Tibial nerve (tissue), 4 donors: ENCODE measurements at regions not wholly inside any gene's neighbourhood (a gene's known extent, or its start where the extent isn't known, plus 50 kb on each side); places are given as distances from the start of the nearest gene placed in this dataset.

Experiments used
- DNase-seq, 2 donors: peaks; one replicate each; pipeline ENCODE4 v3.0.0-alpha.2; 2019; ENCODE audit warnings: low spot score in 2 of 2
- H3K27ac ChIP-seq, 4 donors: fragments of 200-600 bp; sonication (generic) in 3 of 4; one replicate each; pipeline ENCODE4 v1.5.1; 2017 to 2019; ENCODE audit warnings: mild to moderate bottlenecking in 1 of 4
- H3K27me3 ChIP-seq, 2 donors: fragments of 200-600 bp; sonication (generic) in 1 of 2; one replicate each; pipeline versions ENCODE4 v1.5.1 to v1.6.0; 2017 to 2019
- H3K36me3 ChIP-seq, 3 donors: fragments of 200-600 bp; sonication (generic); one replicate each; pipeline ENCODE4 v1.5.1; 2018 to 2019
- H3K4me1 ChIP-seq, 4 donors: fragments of 200-600 bp; sonication (generic) in 3 of 4; one replicate each; pipeline ENCODE4 v1.5.1; 2017 to 2019
- H3K4me3 ChIP-seq, 4 donors: fragments of 200-600 bp; sonication (generic) in 3 of 4; one replicate each; pipeline ENCODE4 v1.5.1; 2017 to 2019; ENCODE audit warnings: mild to moderate bottlenecking in 1 of 4, moderate library complexity in 1 of 4
- H3K9me3 ChIP-seq, 4 donors: fragments of 200-600 bp; sonication (generic) in 3 of 4; one replicate each; pipeline ENCODE4 v1.5.1; 2017 to 2019
- EP300 ChIP-seq, 2 donors: sonication (generic); formaldehyde crosslinking; IDR thresholded peaks; one replicate each; pipeline ENCODE4 v1.6.1; 2017; ENCODE audit warnings: antibody characterized with exemption in 2 of 2, mild to moderate bottlenecking in 1 of 2
- POLR2A ChIP-seq, 2 donors: fragments of 450-650 bp; IDR thresholded peaks; one replicate each; pipeline ENCODE4 v1.6.1; 2017; ENCODE audit warnings: antibody characterized with exemption in 2 of 2, mild to moderate bottlenecking in 2 of 2, moderate library complexity in 2 of 2
- WGBS, 2 donors: methylation state at CpG; one replicate each; pipeline ENCODE4 v1.1.5; 2018; 5-methylcytosine and 5-hydroxymethylcytosine counted together
- TF ChIP-seq, protein P1 (sequence below), 5 experiments: fragments of 200-600 bp in 3 of 5; fragments of 450-650 bp in 2 of 5; sonication (generic) in 3 of 5; IDR thresholded peaks; one replicate each; pipeline ENCODE4 v1.5.1; 2016 to 2019; ENCODE audit warnings: antibody characterized with exemption in 5 of 5, mild to moderate bottlenecking in 3 of 5, moderate library complexity in 2 of 5

DNA sequence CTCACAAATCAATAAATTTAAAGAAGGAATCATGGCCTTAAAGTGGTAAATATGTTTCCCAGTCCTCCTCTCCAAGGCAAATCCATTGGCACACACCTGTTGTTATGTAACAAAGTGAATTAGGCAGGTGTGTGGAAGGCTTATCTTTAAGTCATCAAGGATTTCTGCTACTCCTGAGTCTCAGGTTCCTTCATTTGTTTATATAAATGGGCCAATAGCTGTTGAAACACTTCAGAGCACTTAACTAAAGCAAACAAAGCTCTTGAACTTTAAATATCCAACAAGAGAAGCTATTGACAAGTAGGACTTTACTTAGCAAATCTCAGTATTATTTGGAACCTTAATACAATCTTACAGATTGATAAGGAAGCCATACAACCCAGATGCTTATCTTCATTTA is 99.3 kb upstream of the ESRRG start:
- Histone ChIP-seq H3K27me3 (no peaks in the 10 kb centered on the region), H3K4me3 (no peak overlapping the region), H3K9me3 (no peaks in the 10 kb centered on the region), H3K27ac (no peak overlapping the region), H3K4me1 (no peaks in the 10 kb centered on the region), H3K36me3 (no peaks in the 10 kb centered on the region)
- DNase-seq = no peak
- TF ChIP-seq EP300 (IDR thresholded peaks at IDR 0.05) (no peak), POLR2A (IDR thresholded peaks at IDR 0.05) (no peak)
- TF ChIP-seq, protein P1, sequence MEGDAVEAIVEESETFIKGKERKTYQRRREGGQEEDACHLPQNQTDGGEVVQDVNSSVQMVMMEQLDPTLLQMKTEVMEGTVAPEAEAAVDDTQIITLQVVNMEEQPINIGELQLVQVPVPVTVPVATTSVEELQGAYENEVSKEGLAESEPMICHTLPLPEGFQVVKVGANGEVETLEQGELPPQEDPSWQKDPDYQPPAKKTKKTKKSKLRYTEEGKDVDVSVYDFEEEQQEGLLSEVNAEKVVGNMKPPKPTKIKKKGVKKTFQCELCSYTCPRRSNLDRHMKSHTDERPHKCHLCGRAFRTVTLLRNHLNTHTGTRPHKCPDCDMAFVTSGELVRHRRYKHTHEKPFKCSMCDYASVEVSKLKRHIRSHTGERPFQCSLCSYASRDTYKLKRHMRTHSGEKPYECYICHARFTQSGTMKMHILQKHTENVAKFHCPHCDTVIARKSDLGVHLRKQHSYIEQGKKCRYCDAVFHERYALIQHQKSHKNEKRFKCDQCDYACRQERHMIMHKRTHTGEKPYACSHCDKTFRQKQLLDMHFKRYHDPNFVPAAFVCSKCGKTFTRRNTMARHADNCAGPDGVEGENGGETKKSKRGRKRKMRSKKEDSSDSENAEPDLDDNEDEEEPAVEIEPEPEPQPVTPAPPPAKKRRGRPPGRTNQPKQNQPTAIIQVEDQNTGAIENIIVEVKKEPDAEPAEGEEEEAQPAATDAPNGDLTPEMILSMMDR (IDR thresholded peaks at IDR 0.05) = no peak

DNA sequence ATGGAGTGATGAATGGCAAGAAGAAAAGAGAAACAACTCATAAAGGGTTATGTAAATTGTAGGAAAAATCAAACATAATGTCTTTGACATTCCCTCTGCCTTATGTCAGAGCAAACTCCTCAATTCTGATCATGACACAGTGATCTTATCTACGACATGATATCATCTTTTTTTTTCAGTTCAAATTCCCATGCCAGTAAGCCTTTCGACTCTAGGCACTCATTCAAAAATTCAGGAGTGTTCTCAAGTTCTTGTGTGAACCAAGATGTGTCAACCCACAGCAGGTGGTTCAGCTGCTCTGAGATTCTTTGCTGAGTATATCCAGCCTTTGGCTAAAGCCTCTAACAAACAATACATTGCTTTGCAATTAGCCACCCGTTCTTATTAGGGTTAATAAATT is 97.1 kb upstream of the ESRRG start:
- H3K9me3 ChIP-seq = no peaks in the 10 kb centered on the region
- H3K27ac ChIP-seq = no peak overlapping the region
- no peaks in the 10 kb centered on the region for H3K36me3 ChIP-seq
- no peak overlapping the region for H3K4me3 ChIP-seq
- no peak for TF ChIP-seq POLR2A (IDR thresholded peaks at IDR 0.05)
- TF ChIP-seq, protein P1 (IDR thresholded peaks at IDR 0.05) = no peak
- no peak for TF ChIP-seq EP300 (IDR thresholded peaks at IDR 0.05)
- DNase-seq = no peak
- H3K27me3 ChIP-seq = no peaks in the 10 kb centered on the region
- no peaks in the 10 kb centered on the region for H3K4me1 ChIP-seq
- 44 to 47% methylated on average over 3 of the region's 3 CpGs for WGBS, 2 donors

DNA sequence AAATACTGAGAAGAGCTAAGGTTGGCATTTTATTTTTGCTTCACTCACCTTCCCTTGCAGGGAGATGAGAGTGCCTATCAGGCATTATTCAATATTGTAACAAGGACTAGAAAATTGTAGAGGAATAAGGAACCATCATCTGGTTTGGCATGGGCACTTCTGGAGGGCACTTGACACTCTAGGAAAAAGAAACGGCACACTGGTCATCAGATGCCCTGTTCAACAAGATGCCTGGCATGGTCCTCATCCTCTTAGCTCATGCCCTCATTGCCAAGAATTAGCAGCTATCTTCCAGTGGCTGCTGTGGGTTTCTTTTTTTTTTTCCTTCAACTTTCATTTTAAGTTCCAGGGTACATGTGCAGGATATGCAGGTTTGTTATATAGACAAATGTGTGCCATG is 95.1 kb upstream of the ESRRG start:
- H3K27me3 ChIP-seq = no peaks in the 10 kb centered on the region
- H3K36me3 ChIP-seq = no peaks in the 10 kb centered on the region
- no peak for TF ChIP-seq EP300 (IDR thresholded peaks at IDR 0.05)
- no peak for TF ChIP-seq POLR2A (IDR thresholded peaks at IDR 0.05)
- TF ChIP-seq, protein P1 (IDR thresholded peaks at IDR 0.05) = no peak
- no peak overlapping the region for H3K27ac ChIP-seq
- DNase-seq = no peak
- no peaks in the 10 kb centered on the region for H3K9me3 ChIP-seq
- no peak overlapping the region for H3K4me3 ChIP-seq
- peaks cover 0 to 7% (median 0%) of the 10 kb centered on the region in 4 donors for H3K4me1 ChIP-seq
- WGBS, 2 donors = 94 to 96% methylated on average over 1 of the region's 1 CpG

- 13 to 33% methylated on average over 10 to 11 of the region's 11 CpGs for WGBS, 2 donors
- no peak for TF ChIP-seq POLR2A (IDR thresholded peaks at IDR 0.05)
- peak in 1 of 2 donors; percentile 48 for TF ChIP-seq EP300 (IDR thresholded peaks at IDR 0.05)
- TF ChIP-seq, protein P1 (IDR thresholded peaks at IDR 0.05) = no peak
- H3K9me3 ChIP-seq = no peaks in the 10 kb centered on the region
- H3K4me1 ChIP-seq = peaks cover 0 to 7% (median 0%) of the 10 kb centered on the region in 4 donors
- no peaks in the 10 kb centered on the region for H3K36me3 ChIP-seq
- no peak overlapping the region for H3K4me3 ChIP-seq
- H3K27ac ChIP-seq = peak overlapping the region in 1 of 4 donors; percentile 50
- no peaks in the 10 kb centered on the region for H3K27me3 ChIP-seq
- peak in 1 of 2 donors; percentile 13 for DNase-seq
Observed at GRCh38 chr1:216815260-216816131, 92.3 kb upstream of the ESRRG start.

- no peak overlapping the region for H3K4me3 ChIP-seq
- no peak for TF ChIP-seq POLR2A (IDR thresholded peaks at IDR 0.05)
- no peak for TF ChIP-seq EP300 (IDR thresholded peaks at IDR 0.05)
- TF ChIP-seq, protein P1 (IDR thresholded peaks at IDR 0.05) = no peak
- peak overlapping the region in 1 of 4 donors; percentile 50 for H3K27ac ChIP-seq
- peaks cover 0 to 7% (median 0%) of the 10 kb centered on the region in 4 donors for H3K4me1 ChIP-seq
- no peaks in the 10 kb centered on the region for H3K9me3 ChIP-seq
- H3K36me3 ChIP-seq = no peaks in the 10 kb centered on the region
- WGBS, 2 donors = 52 to 53% methylated on average over 6 of the region's 6 CpGs
- no peaks in the 10 kb centered on the region for H3K27me3 ChIP-seq
- no peak for DNase-seq
Observed at GRCh38 chr1:216814576-216815259, 91.5 kb upstream of the ESRRG start.
